Activated CD8-positive, alpha-beta memory T cell treated with anti-CD3 and anti-CD28 coated beads for 1 hour (primary cell): ENCODE measurements at regions not wholly inside any gene's neighbourhood (a gene's known extent, or its start where the extent isn't known, plus 50 kb on each side); places are given as distances from the start of the nearest gene placed in this dataset.

Experiments used
- DNase-seq, 2 donors: peaks; one replicate each; pipeline ENCODE4 v3.0.0-alpha.2; 2020; ENCODE audit warnings: low read depth in 1 of 2; ENCODE audit errors: extremely low read depth in 1 of 2

- no peak for DNase-seq
These were observed 104.9 kb upstream of the TSHZ2 start for GRCh38 chr20:52867305-52867704.

- DNase-seq, result no peak
These were observed 107.1 kb upstream of the TSHZ2 start for GRCh38 chr20:52864916-52865605.

DNA sequence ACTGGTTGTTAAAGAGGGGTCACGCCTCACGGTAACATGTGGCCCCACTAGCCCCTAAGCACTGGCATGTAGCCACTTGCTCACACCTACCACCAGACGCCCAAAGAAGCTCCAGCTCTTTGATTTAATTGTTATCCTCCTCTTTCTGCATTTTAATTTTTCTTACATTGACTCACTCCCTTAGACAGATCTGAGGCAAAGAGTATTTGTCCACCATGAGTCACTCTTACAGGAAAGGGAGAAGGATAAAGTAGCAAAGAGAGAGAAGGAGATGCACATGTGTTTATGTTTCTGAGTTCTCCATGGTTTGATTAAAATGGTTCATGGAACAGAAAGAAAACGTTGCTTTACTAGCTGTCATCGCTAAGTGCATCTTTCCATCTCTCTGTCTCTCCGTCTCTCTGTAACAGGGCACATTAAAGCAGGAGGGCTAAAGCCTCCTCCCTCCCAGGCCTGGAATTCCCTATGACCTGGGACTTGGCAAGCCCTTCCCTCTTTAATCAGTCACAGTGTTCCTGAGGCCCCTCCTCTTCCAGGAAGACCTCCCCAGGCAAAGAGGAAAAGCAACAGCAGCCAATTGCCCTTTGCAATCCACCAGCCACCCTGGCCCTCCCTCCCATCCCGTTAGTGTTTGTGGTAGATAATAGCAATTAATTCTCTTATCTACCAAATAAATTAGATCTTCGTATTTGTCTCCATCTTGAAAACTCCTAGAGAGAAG is 112.8 kb upstream of the TSHZ2 start:
- no peak for DNase-seq

DNA sequence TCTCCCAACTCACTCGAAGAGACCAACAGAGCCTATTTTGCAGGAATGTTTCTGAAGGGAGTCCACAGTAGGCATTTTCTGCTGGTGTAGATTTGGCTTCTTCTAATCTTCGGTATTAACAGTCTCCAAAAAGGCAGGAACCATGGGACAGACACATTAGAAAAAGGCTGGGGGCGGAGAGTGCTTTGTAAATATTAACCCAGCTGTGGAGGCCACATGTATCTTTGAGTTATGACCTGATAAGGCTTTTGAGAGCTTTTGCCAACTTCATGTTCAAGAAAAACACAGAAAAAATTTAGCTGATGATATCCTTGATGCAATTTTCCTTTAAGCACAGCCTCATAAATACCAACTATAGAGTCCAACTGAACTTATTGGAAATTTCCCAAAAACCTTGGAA is 119.4 kb upstream of the TSHZ2 start:
- no peak for DNase-seq

DNA sequence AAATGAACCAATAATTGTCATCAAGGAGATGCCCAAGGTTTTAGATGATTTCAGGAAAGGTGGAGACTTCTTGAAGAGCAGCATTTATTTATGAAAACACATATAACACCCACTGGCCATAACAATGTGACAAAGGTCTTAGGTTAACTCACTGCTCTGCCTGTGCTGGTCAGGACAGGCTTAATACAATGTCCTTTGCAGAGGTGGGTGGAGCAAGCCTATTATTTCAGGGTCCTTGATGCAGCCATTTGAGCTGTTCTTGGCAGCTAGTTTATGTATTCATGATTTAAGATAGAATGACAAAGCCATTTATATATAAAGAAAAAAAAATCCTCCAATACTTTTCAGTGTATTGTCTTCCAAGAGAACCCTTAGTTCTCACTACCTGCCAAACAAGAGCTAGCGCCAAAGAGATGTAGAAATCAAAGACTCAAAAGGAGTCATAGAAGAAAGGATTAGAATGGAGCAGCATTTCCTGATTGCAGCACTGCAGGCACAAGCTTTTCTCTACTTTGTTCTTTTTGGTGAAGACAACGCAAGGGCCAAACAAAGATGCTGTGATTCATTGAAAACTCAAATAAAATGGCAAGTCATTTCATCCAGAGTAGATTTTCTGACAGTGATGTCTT is 124.3 kb upstream of the TSHZ2 start:
- DNase-seq, result no peak

DNA sequence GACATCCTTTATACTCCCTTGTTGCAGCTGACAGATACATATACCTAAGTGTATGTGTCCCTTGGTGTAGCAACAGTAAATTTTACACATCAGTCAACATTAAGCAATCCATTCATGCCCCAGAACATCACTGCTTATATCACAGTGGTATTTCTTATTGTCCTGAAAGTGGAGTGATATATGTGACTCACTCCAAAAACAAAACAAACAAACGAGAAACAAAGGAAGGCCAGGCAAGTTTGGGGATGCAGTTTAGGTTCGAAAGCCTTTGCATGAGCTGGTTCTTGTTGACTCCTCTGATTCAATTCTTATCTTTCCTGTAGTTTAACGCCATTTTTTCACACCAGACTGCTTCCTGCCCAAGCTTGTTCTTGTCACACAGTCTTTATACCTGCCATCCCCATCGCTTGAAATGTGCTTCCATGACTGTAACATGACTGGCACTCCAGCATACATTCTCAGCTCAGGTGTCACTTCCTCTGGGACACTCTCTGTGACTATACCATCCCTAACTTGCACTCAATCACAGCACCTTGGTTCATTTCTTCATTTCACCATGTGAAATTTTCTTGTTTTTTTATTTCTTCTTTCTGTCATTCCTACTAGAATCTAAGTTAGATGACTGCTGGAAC is 125.0 kb upstream of the TSHZ2 start:
- DNase-seq, result no peak

GRCh38 chr20:52845044-52845443 is 127.1 kb upstream of the TSHZ2 start:
- DNase-seq, result no peak

- DNase-seq, result no peak
These were observed 128.7 kb upstream of the TSHZ2 start for GRCh38 chr20:52843425-52843824.

GRCh38 chr20:52841003-52841402 is 131.2 kb upstream of the TSHZ2 start:
- no peak for DNase-seq

DNA sequence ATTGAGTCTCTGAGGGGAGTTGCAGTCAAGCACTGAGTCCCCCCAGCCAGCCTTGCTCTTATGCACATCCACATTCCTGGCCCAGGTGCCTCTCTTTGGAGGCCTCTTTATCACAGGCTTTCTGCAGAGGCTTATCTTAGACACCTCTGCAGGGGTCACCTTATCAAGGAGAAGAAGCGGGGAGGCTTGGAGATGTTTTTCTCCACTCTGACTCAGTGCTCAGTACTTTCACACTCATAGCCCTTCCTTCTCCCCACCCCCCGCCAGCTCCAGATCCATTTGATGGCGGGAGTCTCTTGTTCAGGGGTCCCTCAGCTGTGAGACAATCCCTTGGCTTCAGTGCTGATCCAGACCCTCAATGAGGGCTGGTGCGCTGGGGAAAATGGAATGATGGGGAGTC is 132.1 kb upstream of the TSHZ2 start:
- no peak for DNase-seq

DNA sequence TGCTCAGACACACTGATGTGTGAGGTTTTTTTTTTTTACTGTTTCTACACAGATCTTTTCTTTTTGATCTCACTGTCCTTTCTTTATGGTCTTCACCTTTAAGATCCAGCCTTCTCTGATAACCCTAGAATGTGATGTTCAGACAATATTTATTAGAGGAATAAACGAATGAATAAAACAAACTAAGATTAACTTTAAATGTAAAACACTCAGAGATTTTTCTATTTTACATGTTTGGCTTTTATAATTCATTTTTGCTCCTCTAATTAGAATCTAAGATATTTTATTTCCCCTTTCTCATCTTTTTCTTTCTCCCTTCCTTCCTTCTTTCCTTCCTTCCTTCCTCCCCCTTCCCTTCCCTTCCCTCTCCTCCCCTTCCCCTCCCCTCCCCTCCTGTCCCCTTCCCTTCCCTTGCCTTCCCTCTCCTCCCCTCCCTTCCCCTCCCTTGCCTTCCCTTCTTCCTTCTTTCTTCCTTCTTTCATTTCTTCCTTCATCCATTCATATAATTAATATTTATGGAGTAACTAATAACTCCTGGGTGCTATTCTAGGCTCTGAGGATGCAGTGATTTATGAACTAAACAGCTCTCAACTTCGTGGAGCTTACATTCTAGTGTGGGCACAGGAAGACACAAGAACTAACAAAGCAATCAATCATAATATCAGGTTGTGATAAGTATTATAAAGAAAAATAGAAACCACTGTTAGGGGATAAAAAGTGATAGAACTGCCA is 133.5 kb upstream of the TSHZ2 start:
- no peak for DNase-seq

GRCh38 chr20:52837378-52837777 is 134.8 kb upstream of the TSHZ2 start:
- DNase-seq, result no peak

DNA sequence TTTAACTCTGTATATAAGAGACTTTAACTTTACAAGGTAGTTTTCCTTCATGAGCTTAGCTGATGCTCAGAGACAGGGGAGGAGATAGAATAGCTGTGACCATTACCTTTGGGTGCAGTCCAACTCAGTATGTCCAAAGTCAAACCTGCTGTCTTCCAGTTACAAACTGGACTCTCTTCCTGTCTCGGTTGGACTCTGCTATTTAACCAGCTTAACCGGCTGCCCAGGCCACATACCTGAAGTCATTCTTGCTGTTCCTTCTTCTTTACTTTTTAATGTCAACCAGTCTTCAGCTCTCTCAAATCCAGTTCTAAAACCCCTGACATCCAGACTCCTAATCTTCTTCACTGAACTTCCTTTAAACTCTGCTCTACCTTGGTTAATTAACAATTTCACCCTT is 138.3 kb upstream of the TSHZ2 start:
- no peak for DNase-seq

- no peak for DNase-seq
These were observed 139.9 kb upstream of the TSHZ2 start for GRCh38 chr20:52832151-52832774.

GRCh38 chr20:52830598-52830997 is 141.6 kb upstream of the TSHZ2 start:
- DNase-seq, result no peak

- DNase-seq, result no peak
These were observed 143.0 kb upstream of the TSHZ2 start for GRCh38 chr20:52829111-52829510.

GRCh38 chr20:52828199-52828598 is 144.0 kb upstream of the TSHZ2 start:
- DNase-seq, result no peak

DNA sequence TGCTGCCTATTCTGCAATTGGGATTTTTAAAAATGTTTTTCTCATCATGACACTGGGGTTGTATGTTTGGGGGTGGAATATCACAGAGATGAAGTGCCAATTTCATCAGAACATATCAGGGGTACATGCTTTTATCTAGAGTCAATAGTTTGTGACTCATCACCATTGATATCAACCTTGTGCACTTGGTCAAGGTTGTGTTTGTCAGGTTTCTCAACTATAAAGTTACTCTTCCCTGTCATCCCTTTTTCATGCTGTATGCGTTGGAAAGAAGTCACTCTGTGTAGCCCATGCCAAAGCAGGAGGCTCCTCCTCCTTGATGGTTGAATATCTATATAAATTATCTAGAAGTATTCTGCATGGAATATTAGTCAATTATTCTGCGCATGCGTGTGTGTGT is 145.4 kb upstream of the TSHZ2 start:
- DNase-seq, result no peak

GRCh38 chr20:52826321-52826720 is 145.8 kb upstream of the TSHZ2 start:
- DNase-seq, result no peak

GRCh38 chr20:52824494-52825216 is 147.5 kb upstream of the TSHZ2 start:
- no peak for DNase-seq
